Prostate gland (tissue), 2 donors: ENCODE measurements at regions not wholly inside any gene's neighbourhood (a gene's known extent, or its start where the extent isn't known, plus 50 kb on each side); places are given as distances from the start of the nearest gene placed in this dataset.

ENCODE experiments used
- CTCF ChIP-seq, 4 experiments: fragments of 200-600 bp in 2 of 4; fragments of 450-650 bp in 2 of 4; sonication (generic) in 2 of 4; IDR thresholded peaks; 1 replicate in 3 of 4; 2 replicates in 1 of 4; pipeline ENCODE4 v1.5.1; 2016 to 2019; ENCODE audit warnings: antibody characterized with exemption in 4 of 4, mild to moderate bottlenecking in 2 of 4, moderate library complexity in 2 of 4
- POLR2A ChIP-seq: fragments of 450-650 bp; IDR thresholded peaks from one replicate; pipeline ENCODE4 v1.6.1; 2016; ENCODE audit warnings: antibody characterized with exemption, mild to moderate bottlenecking
- POLR2AphosphoS5 ChIP-seq: sonication (generic); formaldehyde crosslinking; IDR thresholded peaks from one replicate; pipeline ENCODE4 v1.6.1; 2017; ENCODE audit warnings: antibody characterized with exemption

GRCh38 chr6:20279051-20279450, 66.8 kb upstream of the MBOAT1 start:
- TF ChIP-seq CTCF (IDR thresholded peaks at IDR 0.05) (no peak), POLR2A (no peak), POLR2AphosphoS5 (no peak)
